GM12878 (cell line): ENCODE measurements at regions not wholly inside any gene's neighbourhood (a gene's known extent, or its start where the extent isn't known, plus 50 kb on each side); places are given as distances from the start of the nearest gene placed in this dataset.

Experiments
- CTCF ChIP-seq, 3 experiments: IDR thresholded peaks in 2 of 3; conservative IDR thresholded peaks in 1 of 3; 2 replicates each; pipeline ENCODE4 v1.5.1; 2011; ENCODE audit warnings: low read depth in 3 of 3, low read length in 3 of 3, mild to moderate bottlenecking in 3 of 3, control low read depth in 2 of 3, moderate library complexity in 2 of 3, inconsistent platforms in 1 of 3, mixed read lengths in 1 of 3; ENCODE audit not compliant: control insufficient read depth in 2 of 3, insufficient read depth in 1 of 3; ENCODE audit errors: extremely low read depth in 1 of 3
- EZH2 ChIP-seq: IDR thresholded peaks from 2 replicates; pipeline ENCODE4 v1.6.1; 2012; ENCODE audit warnings: low read depth, mild to moderate bottlenecking, control low read depth, inconsistent platforms, low read length, borderline replicate concordance; ENCODE audit not compliant: control insufficient read depth
- KAT2A ChIP-seq: conservative IDR thresholded peaks from 2 replicates; pipeline ENCODE4 v1.6.1; 2011; ENCODE audit warnings: low read depth, low read length; ENCODE audit not compliant: control insufficient read depth
- SIX5 ChIP-seq: IDR thresholded peaks from 2 replicates; pipeline ENCODE4 v1.6.1; 2011; ENCODE audit warnings: mild to moderate bottlenecking, low read depth, low read length, moderate library complexity; ENCODE audit not compliant: severe bottlenecking

GRCh38 chr15:38111070-38111469, 141.6 kb upstream of the SPRED1 start:
- no peak for TF ChIP-seq EZH2
- no peak for TF ChIP-seq CTCF (IDR thresholded peaks at IDR 0.05 in 2 of 3, conservative IDR thresholded peaks at IDR 0.05 in 1 of 3; ENCODE audit: control insufficient read depth in 2 of 3, extremely low read depth in 1 of 3, insufficient read depth in 1 of 3, low read depth in 3 of 3, low read length in 3 of 3)
- TF ChIP-seq KAT2A: no peak
- TF ChIP-seq SIX5: no peak
